Umbilical cord (tissue), 1 donor: ENCODE measurements at regions not wholly inside any gene's neighbourhood (a gene's known extent, or its start where the extent isn't known, plus 50 kb on each side); places are given as distances from the start of the nearest gene placed in this dataset.

ENCODE experiments used
- DNase-seq: peaks from one replicate; pipeline ENCODE4 v3.0.0-alpha.2; 2015; ENCODE audit warnings: low spot score

GRCh38 chr20:63128367-63128766 lies 87.6 kb downstream of the YTHDF1 start:
- no peak for DNase-seq

- DNase-seq = no peak
Measured at GRCh38 chr20:63127700-63128364, 88.1 kb downstream of the YTHDF1 start.

- DNase-seq = no peak
Measured at GRCh38 chr20:63126876-63127699, 88.8 kb downstream of the YTHDF1 start.

GRCh38 chr20:63125838-63126601 lies 89.9 kb downstream of the YTHDF1 start:
- DNase-seq = no peak

- DNase-seq = no peak
Measured at GRCh38 chr20:63125581-63125837, 90.4 kb downstream of the YTHDF1 start.

GRCh38 chr20:63124782-63125580 lies 91.0 kb downstream of the YTHDF1 start:
- no peak for DNase-seq

GRCh38 chr20:63124092-63124781 lies 91.7 kb downstream of the YTHDF1 start:
- no peak for DNase-seq

GRCh38 chr20:63123331-63123741 lies 92.6 kb downstream of the YTHDF1 start:
- no peak for DNase-seq

GRCh38 chr20:63122626-63123025 lies 93.3 kb downstream of the YTHDF1 start:
- no peak for DNase-seq

GRCh38 chr20:63121749-63122405 lies 94.1 kb downstream of the YTHDF1 start:
- DNase-seq = no peak

GRCh38 chr20:63121246-63121645 lies 94.7 kb downstream of the YTHDF1 start:
- DNase-seq = no peak

GRCh38 chr20:63120808-63121090 lies 95.2 kb downstream of the YTHDF1 start:
- no peak for DNase-seq

GRCh38 chr20:63119963-63120807 lies 95.7 kb downstream of the YTHDF1 start:
- DNase-seq = no peak

- DNase-seq = no peak
Measured at GRCh38 chr20:63119121-63119962, 96.6 kb downstream of the YTHDF1 start.

- DNase-seq = no peak
Measured at GRCh38 chr20:63118303-63119120, 97.4 kb downstream of the YTHDF1 start.

- DNase-seq = no peak
Measured at GRCh38 chr20:63117661-63118302, 98.1 kb downstream of the YTHDF1 start.

- no peak for DNase-seq
Measured at GRCh38 chr20:63117151-63117550, 98.8 kb downstream of the YTHDF1 start.
